KMS-11 (cell line): ENCODE measurements at regions not wholly inside any gene's neighbourhood (a gene's known extent, or its start where the extent isn't known, plus 50 kb on each side); places are given as distances from the start of the nearest gene placed in this dataset.

Experiments
- H2AFZ ChIP-seq: fragments of 200-600 bp; sonication (generic); 2 replicates; pipeline ENCODE4 v1.6.1; 2016; ENCODE audit warnings: antibody characterized with exemption, mixed run types, low read depth
- H3K27ac ChIP-seq: fragments of 200-600 bp; sonication (generic); 2 replicates; pipeline ENCODE4 v1.6.1; 2016; ENCODE audit warnings: mild to moderate bottlenecking, mixed run types
- H3K27me3 ChIP-seq: fragments of 200-600 bp; sonication (generic); 2 replicates; pipeline ENCODE4 v1.6.1; 2017; ENCODE audit warnings: mild to moderate bottlenecking, low read depth, mixed run types, moderate library complexity; ENCODE audit not compliant: insufficient read depth
- H3K36me3 ChIP-seq: fragments of 200-600 bp; sonication (generic); 2 replicates; pipeline ENCODE4 v1.6.1; 2017; ENCODE audit warnings: mild to moderate bottlenecking, mixed run types; ENCODE audit not compliant: insufficient read depth
- H3K4me1 ChIP-seq: fragments of 200-600 bp; sonication (generic); 2 replicates; pipeline ENCODE4 v1.6.1; 2016; ENCODE audit warnings: mild to moderate bottlenecking, low read depth, mixed run types; ENCODE audit not compliant: poor library complexity, severe bottlenecking
- H3K4me2 ChIP-seq: fragments of 200-600 bp; sonication (generic); 2 replicates; pipeline ENCODE4 v1.7.0; 2016; ENCODE audit warnings: mild to moderate bottlenecking, mixed run types
- H3K4me3 ChIP-seq: fragments of 200-600 bp; sonication (generic); IDR thresholded peaks from 2 replicates; pipeline ENCODE4 v1.6.1; 2017; ENCODE audit warnings: low read depth, low read length, mixed read lengths; ENCODE audit not compliant: insufficient read depth
- H3K79me2 ChIP-seq: fragments of 200-600 bp; sonication (generic); 2 replicates; pipeline ENCODE4 v1.6.1; 2016; ENCODE audit warnings: low read depth, mixed run types; ENCODE audit not compliant: insufficient read depth
- H3K9ac ChIP-seq: fragments of 200-600 bp; sonication (generic); 2 replicates; pipeline ENCODE4 v1.6.1; 2016; ENCODE audit warnings: mild to moderate bottlenecking, mixed run types
- H4K20me1 ChIP-seq: fragments of 200-600 bp; sonication (generic); 2 replicates; pipeline ENCODE4 v1.6.1; 2016; ENCODE audit warnings: mild to moderate bottlenecking, mixed run types; ENCODE audit not compliant: insufficient read depth
- TF ChIP-seq, protein P1 (sequence below): fragments of 200-600 bp; sonication (generic); conservative IDR thresholded peaks from 2 replicates; pipeline ENCODE4 v1.6.1; 2017; ENCODE audit warnings: low read depth, mild to moderate bottlenecking, antibody characterized with exemption, low read length, moderate library complexity, mixed read lengths

DNA sequence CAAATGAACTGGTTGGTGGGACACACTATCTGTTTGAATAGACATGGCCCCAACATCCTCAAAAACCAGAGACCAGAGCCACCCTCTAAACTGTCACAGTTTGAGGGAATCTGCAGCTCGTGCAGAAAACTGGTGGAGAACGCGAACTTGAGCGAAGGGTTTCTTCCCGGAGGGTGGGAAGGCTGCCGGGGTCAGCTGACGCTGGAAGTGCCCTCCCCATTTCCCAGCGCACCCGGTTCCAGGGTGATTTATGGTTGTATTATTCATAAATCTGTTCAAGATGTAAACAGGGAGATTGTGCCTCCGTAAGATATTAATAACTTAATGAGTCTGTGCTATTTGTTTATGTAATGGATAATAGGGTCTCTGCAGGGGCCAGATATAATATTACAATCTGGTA is 1396.7 kb downstream of the BRD1 start:
- H4K20me1 ChIP-seq = no peaks in the 10 kb centered on the region
- no peaks in the 10 kb centered on the region for H3K27me3 ChIP-seq
- H2AFZ ChIP-seq = no peak overlapping the region
- no peak overlapping the region for H3K4me3 ChIP-seq
- no peak overlapping the region for H3K4me2 ChIP-seq
- TF ChIP-seq, protein P1, sequence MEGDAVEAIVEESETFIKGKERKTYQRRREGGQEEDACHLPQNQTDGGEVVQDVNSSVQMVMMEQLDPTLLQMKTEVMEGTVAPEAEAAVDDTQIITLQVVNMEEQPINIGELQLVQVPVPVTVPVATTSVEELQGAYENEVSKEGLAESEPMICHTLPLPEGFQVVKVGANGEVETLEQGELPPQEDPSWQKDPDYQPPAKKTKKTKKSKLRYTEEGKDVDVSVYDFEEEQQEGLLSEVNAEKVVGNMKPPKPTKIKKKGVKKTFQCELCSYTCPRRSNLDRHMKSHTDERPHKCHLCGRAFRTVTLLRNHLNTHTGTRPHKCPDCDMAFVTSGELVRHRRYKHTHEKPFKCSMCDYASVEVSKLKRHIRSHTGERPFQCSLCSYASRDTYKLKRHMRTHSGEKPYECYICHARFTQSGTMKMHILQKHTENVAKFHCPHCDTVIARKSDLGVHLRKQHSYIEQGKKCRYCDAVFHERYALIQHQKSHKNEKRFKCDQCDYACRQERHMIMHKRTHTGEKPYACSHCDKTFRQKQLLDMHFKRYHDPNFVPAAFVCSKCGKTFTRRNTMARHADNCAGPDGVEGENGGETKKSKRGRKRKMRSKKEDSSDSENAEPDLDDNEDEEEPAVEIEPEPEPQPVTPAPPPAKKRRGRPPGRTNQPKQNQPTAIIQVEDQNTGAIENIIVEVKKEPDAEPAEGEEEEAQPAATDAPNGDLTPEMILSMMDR = no peak
- H3K4me1 ChIP-seq = no peaks in the 10 kb centered on the region
- H3K9ac ChIP-seq = no peak overlapping the region
- H3K79me2 ChIP-seq = no peaks in the 10 kb centered on the region
- H3K36me3 ChIP-seq = no peaks in the 10 kb centered on the region
- H3K27ac ChIP-seq = no peak overlapping the region

DNA sequence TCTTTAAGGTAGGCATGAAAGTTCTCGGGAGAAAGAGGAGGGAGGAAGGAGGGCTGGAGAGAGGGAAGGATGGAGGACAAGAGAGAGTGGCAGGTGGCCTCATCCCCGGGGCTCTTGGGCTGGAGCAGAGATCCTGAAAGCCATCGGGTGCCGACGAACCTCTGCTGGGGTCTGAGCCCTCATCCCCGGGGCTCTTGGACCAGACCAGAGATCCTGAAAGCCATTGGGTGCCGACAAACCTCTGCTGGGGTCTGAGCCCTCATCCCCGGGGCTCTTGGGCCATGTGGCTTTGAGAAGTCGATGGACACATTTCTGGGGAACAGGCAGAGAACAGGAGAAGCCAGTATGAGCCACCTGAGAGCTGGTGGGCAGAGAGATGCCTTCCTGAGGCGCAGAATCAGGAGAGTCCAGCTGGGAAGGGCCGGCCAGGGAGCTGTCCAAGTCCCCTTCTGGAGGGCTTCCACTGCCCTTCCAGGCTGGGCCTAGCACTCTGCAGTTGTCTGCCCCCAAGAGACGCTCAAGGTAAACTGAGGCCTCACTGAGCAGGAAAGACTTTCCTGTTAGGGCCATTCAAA is 1398.1 kb downstream of the BRD1 start:
- Histone ChIP-seq H3K4me1 (no peaks in the 10 kb centered on the region), H3K79me2 (no peaks in the 10 kb centered on the region), H3K4me3 (no peak overlapping the region), H2AFZ (no peak overlapping the region), H3K9ac (no peak overlapping the region), H3K36me3 (no peaks in the 10 kb centered on the region), H3K27ac (no peak overlapping the region), H3K4me2 (no peak overlapping the region), H4K20me1 (no peaks in the 10 kb centered on the region), H3K27me3 (no peaks in the 10 kb centered on the region)
- TF ChIP-seq, protein P1 = no peak

DNA sequence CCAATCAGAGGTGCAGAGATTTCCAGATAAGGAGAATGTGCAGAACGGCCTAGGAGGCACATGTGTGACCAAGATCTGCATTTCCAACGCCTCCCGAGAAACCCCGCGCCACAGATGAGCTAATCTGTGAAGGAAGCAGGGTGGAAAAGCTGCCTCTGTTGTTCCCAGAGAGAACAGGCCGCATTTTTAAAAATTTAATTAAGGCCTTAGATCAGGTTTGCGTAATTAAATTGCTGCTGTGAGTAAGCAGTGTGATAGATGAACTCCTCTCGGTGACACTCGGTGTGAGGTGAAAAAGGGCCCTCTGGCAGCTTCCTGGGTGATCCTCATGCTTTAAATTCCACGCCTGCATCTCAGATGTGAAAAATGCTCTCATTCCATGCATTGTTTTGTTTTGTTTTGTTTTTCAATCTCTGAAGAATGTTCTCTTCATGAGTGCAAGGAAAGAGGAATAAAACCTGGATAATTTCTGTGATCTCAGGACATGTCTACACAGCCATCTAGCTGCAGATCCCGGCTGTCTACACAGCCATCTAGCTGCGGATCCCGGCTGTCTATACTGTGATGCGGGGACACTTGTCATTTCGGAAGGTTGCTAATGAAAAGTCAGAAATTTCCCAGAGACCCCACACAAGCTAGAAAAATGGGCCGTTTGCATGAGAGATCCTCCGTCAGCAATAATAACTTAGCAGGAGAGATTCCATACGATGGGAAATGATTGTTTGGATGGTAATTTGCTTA is 1398.9 kb downstream of the BRD1 start:
- Histone ChIP-seq H2AFZ (no peak overlapping the region), H4K20me1 (no peaks in the 10 kb centered on the region), H3K27ac (no peak overlapping the region), H3K4me1 (no peaks in the 10 kb centered on the region), H3K4me3 (no peak overlapping the region), H3K4me2 (no peak overlapping the region), H3K9ac (no peak overlapping the region), H3K36me3 (no peaks in the 10 kb centered on the region), H3K79me2 (no peaks in the 10 kb centered on the region), H3K27me3 (no peaks in the 10 kb centered on the region)
- TF ChIP-seq, protein P1 = no peak

DNA sequence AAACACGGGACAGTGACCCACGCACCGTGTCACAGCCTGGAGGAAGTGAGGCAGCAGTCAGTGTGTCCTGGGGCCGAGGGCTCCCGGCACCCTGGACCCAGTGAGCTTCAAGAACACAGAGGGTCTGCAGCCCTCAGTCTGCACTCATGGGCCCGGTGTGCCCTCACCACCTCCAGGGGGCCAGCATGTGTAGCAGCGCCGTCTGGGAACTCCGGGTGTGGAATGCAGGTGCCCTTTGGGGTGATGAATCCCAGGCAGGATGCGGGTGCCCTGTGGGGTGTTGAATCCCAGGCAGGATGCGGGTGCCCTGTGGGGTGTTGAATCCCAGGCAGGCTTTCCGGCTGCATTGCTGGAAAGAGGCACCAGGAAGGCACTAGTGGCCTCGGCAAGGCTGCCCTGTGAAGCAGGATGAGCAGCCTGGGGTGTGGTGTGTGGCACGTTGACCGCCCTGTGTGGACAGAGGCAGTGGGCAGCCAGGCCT is 1399.9 kb downstream of the BRD1 start:
- H2AFZ ChIP-seq = no peak overlapping the region
- no peaks in the 10 kb centered on the region for H3K4me1 ChIP-seq
- H3K27ac ChIP-seq = no peak overlapping the region
- no peak overlapping the region for H3K4me3 ChIP-seq
- no peaks in the 10 kb centered on the region for H3K27me3 ChIP-seq
- H3K9ac ChIP-seq = no peak overlapping the region
- no peak overlapping the region for H3K4me2 ChIP-seq
- TF ChIP-seq, protein P1 = no peak
- no peaks in the 10 kb centered on the region for H3K79me2 ChIP-seq
- no peaks in the 10 kb centered on the region for H4K20me1 ChIP-seq
- no peaks in the 10 kb centered on the region for H3K36me3 ChIP-seq
